HG02840 (cell line): ENCODE measurements at regions not wholly inside any gene's neighbourhood (a gene's known extent, or its start where the extent isn't known, plus 50 kb on each side); places are given as distances from the start of the nearest gene placed in this dataset.
A peak's percentile ranks its signal among the peaks of the same experiment; 100 is the strongest.
"Not testable (repeated sequence)": the region's sequence is repeated elsewhere in the genome, so short reads cannot be mapped to it uniquely, and the experiment has no call there.

Source experiments
- ATAC-seq: cut with Tn5 transposase; IDR thresholded peaks from one replicate; pipeline ENCODE4 v1.9.1; 2021; ENCODE audit warnings: mild to moderate bottlenecking, moderate library complexity, moderate number of reproducible peaks; ENCODE audit not compliant: unreplicated experiment, low FRiP score

- ATAC-seq: not testable (repeated sequence)
These were observed 52.0 kb downstream of the SYT15B start for GRCh38 chr10:47711428-47711827.

DNA sequence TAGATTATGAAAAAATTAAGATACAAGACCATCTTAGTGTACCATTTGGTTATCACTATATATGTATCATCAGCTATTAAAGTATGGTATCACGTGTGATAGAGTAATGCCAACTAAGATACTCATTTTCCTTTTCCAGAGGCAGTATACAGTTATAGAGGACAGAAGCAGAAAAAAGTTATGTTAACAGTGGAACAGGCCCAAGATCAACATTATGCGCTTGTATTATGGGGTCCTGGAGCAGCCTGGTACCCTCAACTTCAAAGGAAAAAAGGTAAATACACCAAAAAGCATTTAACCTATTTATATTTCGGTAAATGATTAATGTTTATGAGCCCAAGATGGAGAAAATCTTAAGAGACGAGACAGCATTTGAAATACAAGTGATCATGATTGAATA is 52.9 kb downstream of the SYT15B start:
- not testable (repeated sequence) for ATAC-seq

- peak; percentile 87 for ATAC-seq
These were observed 57.5 kb downstream of the SYT15B start for GRCh38 chr10:47705698-47706414.

- ATAC-seq: not testable (repeated sequence)
These were observed 62.1 kb downstream of the SYT15B start for GRCh38 chr10:47701285-47701684.

GRCh38 chr10:47699854-47700253 is 63.5 kb downstream of the SYT15B start:
- not testable (repeated sequence) for ATAC-seq

DNA sequence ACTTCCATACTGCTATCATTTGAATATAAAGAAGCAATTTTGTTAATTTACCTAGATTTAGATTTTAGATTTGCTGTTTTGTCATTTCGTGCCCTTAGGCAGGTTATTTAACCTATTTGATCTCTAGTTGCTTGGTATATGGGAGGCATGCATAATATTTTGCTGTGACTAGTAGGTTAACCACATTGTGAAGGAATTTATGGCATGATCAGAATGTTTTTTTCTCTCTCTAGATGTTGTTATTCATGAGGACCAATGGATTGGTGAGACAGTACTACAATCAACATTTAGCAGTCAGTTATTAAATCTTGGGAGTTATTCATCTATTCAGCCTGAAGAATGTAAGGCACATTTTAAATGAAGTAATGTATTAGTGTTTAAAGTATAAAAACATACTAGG is 67.2 kb downstream of the SYT15B start:
- ATAC-seq: not testable (repeated sequence)

- not testable (repeated sequence) for ATAC-seq
These were observed 68.2 kb downstream of the SYT15B start for GRCh38 chr10:47695149-47695548.

- ATAC-seq: not testable (repeated sequence)
These were observed 73.1 kb downstream of the SYT15B start for GRCh38 chr10:47690304-47690703.

DNA sequence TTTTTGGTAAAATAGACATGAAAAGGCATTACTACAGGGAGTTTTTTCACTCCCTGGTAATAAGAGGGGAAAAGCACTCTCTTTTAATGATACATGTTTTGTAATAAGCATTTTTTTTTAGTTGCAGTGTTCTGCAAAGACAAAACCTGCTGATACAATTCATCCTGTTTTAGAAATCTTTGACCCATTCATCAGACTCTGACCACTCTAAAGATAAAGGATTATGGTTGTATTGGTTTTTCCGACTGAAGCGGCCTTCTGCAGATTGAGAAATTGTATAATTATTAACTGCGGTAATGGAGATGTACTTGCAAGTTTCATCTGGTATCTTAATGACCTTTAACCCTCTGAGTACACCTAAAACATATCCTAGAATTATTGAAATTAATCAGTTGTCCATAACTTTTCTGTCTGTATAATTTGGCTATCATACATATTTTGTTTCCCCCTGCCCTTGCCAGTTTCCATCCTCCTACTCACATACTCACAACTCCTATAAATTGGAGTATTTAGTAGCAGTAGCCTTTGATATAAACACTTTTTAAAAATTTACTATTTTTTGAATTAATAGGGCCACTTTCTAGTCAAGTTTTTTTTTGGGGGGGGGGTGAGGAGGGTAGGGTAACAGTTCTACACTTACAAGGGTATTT is 79.4 kb downstream of the SYT15B start:
- not testable (repeated sequence) for ATAC-seq

DNA sequence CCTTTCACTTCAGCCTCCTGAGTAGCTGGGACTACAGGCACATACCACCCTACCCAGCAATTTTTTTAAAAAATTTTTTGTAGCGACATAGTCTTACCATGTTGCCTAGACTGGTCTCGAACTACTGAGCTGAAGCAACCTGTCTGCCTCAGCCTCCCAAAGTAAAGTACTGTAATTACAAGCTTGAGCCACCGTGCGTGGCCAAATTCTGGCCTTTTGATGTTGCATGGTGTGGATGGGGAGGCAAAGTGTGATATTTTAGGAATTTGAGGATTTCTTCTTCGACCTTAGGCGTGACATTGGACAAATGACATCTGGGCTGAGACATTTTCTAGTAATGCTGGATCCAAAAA is 81.8 kb downstream of the SYT15B start:
- ATAC-seq: not testable (repeated sequence)

GRCh38 chr10:47680848-47681637 is 82.3 kb downstream of the SYT15B start:
- not testable (repeated sequence) for ATAC-seq

DNA sequence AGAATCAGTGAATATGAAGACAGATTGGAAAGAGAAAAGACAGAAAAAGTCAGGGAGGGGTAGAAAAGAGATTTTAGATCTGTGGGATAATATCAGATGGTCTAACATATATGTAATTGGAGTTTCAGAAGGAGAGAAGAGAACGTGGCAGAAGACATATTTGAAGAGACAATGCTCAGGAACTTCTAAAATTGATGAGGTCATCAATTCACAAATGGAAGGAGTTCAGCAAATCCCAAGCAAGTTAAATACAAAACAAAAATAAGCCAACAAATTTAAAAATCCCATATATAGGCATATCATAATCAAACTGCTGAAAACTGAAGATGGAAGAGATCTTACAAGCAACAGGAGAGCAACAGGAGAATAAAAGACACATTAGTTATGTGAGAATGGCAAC is 87.3 kb downstream of the SYT15B start:
- ATAC-seq: not testable (repeated sequence)

- not testable (repeated sequence) for ATAC-seq
These were observed 87.8 kb downstream of the SYT15B start for GRCh38 chr10:47675577-47675976.

- ATAC-seq: not testable (repeated sequence)
These were observed 90.3 kb downstream of the SYT15B start for GRCh38 chr10:47673128-47673527.

GRCh38 chr10:47670857-47671256 is 92.5 kb downstream of the SYT15B start:
- not testable (repeated sequence) for ATAC-seq

GRCh38 chr10:47661955-47662577 is 101.3 kb downstream of the SYT15B start:
- ATAC-seq: not testable (repeated sequence)

DNA sequence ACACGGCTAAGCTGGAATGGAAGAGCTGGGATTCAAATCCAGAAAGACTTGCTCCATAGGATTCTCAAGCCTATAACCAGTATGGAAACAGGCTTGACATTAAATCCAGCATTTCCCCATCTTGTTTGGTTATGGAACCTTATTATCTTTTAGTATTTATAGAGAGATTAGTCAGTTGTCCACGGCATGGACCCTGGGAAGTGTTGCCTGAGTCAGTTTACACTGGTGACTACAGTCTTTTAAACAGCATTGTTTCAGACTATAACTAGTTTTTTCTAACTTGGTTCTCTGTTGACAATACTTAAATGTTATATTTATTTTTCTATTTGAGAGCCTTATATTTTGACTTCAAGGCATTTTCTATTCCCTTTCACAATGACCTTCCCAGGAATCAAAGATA is 106.7 kb downstream of the SYT15B start:
- not testable (repeated sequence) for ATAC-seq

GRCh38 chr10:47654161-47654560 is 109.2 kb downstream of the SYT15B start:
- not testable (repeated sequence) for ATAC-seq

- not testable (repeated sequence) for ATAC-seq
These were observed 114.8 kb downstream of the SYT15B start for GRCh38 chr10:47648594-47648993.

- ATAC-seq: not testable (repeated sequence)
These were observed 115.8 kb downstream of the SYT15B start for GRCh38 chr10:47647523-47648101.
